GM23338 (cell line): ENCODE measurements at regions not wholly inside any gene's neighbourhood (a gene's known extent, or its start where the extent isn't known, plus 50 kb on each side); places are given as distances from the start of the nearest gene placed in this dataset.

Experiments used
- ATAC-seq: fragments of 200-7000 bp; cut with Tn5 transposase; 3 replicates; pipeline ENCODE4 v1.9.1; 2020
- DNase-seq: peaks from one replicate; pipeline ENCODE4 v3.0.0-alpha.2; 2015; ENCODE audit warnings: low spot score
- H2AFZ ChIP-seq: fragments of 200-600 bp; sonication (generic); 2 replicates; pipeline ENCODE4 v1.8.0; 2016; ENCODE audit warnings: antibody characterized with exemption, mild to moderate bottlenecking, moderate library complexity
- H3F3A ChIP-seq: fragments of 200-600 bp; sonication (generic); replicated peaks from 2 replicates; pipeline ENCODE4 v1.8.0; 2017; ENCODE audit warnings: antibody characterized with exemption, mixed run types, low read depth
- H3K27ac ChIP-seq: fragments of 200-600 bp; sonication (generic); 2 replicates; pipeline ENCODE4 v1.6.1; 2016; ENCODE audit warnings: low read depth
- H3K27me3 ChIP-seq: fragments of 200-600 bp; sonication (generic); 2 replicates; pipeline ENCODE4 v1.8.0; 2016; ENCODE audit warnings: mild to moderate bottlenecking, mixed run types, moderate library complexity; ENCODE audit not compliant: insufficient read depth
- H3K36me3 ChIP-seq: fragments of 200-600 bp; sonication (generic); 2 replicates; pipeline ENCODE4 v1.8.0; 2016; ENCODE audit warnings: mild to moderate bottlenecking; ENCODE audit not compliant: insufficient read depth
- H3K4me1 ChIP-seq: fragments of 200-600 bp; sonication (generic); 2 replicates; pipeline ENCODE4 v1.8.0; 2016; ENCODE audit warnings: mild to moderate bottlenecking, moderate library complexity; ENCODE audit not compliant: insufficient read depth
- H3K4me2 ChIP-seq: fragments of 200-600 bp; sonication (generic); 2 replicates; pipeline ENCODE4 v1.7.1; 2017; ENCODE audit warnings: mixed run types
- H3K4me3 ChIP-seq: fragments of 200-600 bp; sonication (generic); 2 replicates; pipeline ENCODE4 v1.6.1; 2016; ENCODE audit warnings: mixed run types
- H3K79me2 ChIP-seq: fragments of 200-600 bp; sonication (generic); replicated peaks from 2 replicates; pipeline ENCODE4 v1.8.0; 2017; ENCODE audit warnings: mild to moderate bottlenecking; ENCODE audit not compliant: insufficient read depth
- H3K9me2 ChIP-seq: fragments of 200-600 bp; sonication (generic); 2 replicates; pipeline ENCODE4 v1.8.0; 2017; ENCODE audit not compliant: insufficient read depth
- H4K20me1 ChIP-seq: fragments of 200-600 bp; sonication (generic); replicated peaks from 2 replicates; pipeline ENCODE4 v1.8.0; 2017; ENCODE audit warnings: mild to moderate bottlenecking; ENCODE audit not compliant: insufficient read depth
- H3K27ac Mint-ChIP-seq: 2 replicates; pipeline ENCODE4 v1.8.0; 2020; ENCODE audit warnings: inconsistent platforms, mild to moderate bottlenecking, moderate library complexity, mixed read lengths
- H3K27me3 Mint-ChIP-seq: 3 replicates; pipeline ENCODE4 v1.8.0; 2022; ENCODE audit warnings: low read depth, mild to moderate bottlenecking, moderate library complexity, mixed read lengths, inconsistent platforms; ENCODE audit not compliant: insufficient read depth, poor library complexity
- H3K36me3 Mint-ChIP-seq: 3 replicates; pipeline ENCODE4 v1.8.0; 2021; ENCODE audit warnings: low read depth, mild to moderate bottlenecking, inconsistent platforms, moderate library complexity, mixed read lengths
- H3K4me1 Mint-ChIP-seq: 3 replicates; pipeline ENCODE4 v1.8.0; 2020; ENCODE audit warnings: mild to moderate bottlenecking, inconsistent platforms, mixed read lengths
- H3K4me3 Mint-ChIP-seq: 3 replicates; pipeline ENCODE4 v1.8.0; 2021; ENCODE audit warnings: moderate library complexity, mild to moderate bottlenecking, inconsistent platforms, mixed read lengths
- H3K9me3 Mint-ChIP-seq: 3 replicates; pipeline ENCODE4 v1.8.0; 2020; ENCODE audit warnings: moderate library complexity, mild to moderate bottlenecking, inconsistent platforms, mixed read lengths
- CREB1 ChIP-seq: fragments of 250-450 bp; sonication (Bioruptor Pico); IDR thresholded peaks from 2 replicates; pipeline ENCODE4 v1.5.0; 2020; ENCODE audit warnings: low read depth, mild to moderate bottlenecking, moderate library complexity
- ETS1 ChIP-seq: IDR thresholded peaks from 2 replicates; pipeline ENCODE4 v1.6.1; 2016; ENCODE audit warnings: antibody characterized with exemption
- EZH2 ChIP-seq: fragments of 200-600 bp; sonication (generic); IDR thresholded peaks from one replicate; pipeline ENCODE4 v1.8.0; 2017; ENCODE audit warnings: antibody characterized with exemption, mild to moderate bottlenecking, low read depth; ENCODE audit not compliant: unreplicated experiment
- EZH2phosphoT487 ChIP-seq: fragments of 200-600 bp; sonication (generic); IDR thresholded peaks from one replicate; pipeline ENCODE4 v1.8.1; 2018; ENCODE audit warnings: antibody characterized with exemption; ENCODE audit not compliant: unreplicated experiment
- JUNB ChIP-seq: IDR thresholded peaks from one replicate; pipeline ENCODE4 v1.6.1; 2016; ENCODE audit warnings: antibody characterized with exemption; ENCODE audit not compliant: unreplicated experiment
- POLR2AphosphoS5 ChIP-seq: IDR thresholded peaks from 2 replicates; pipeline ENCODE4 v1.6.1; 2016; ENCODE audit warnings: antibody characterized with exemption, low read depth
- STAT1 ChIP-seq: IDR thresholded peaks from one replicate; pipeline ENCODE4 v1.6.1; 2016; ENCODE audit warnings: antibody characterized with exemption; ENCODE audit not compliant: unreplicated experiment
- ZNF114 ChIP-seq: fragments of 250-450 bp; sonication (Bioruptor Pico); IDR thresholded peaks from 2 replicates; pipeline ENCODE4 v1.5.0; 2020; ENCODE audit warnings: mild to moderate bottlenecking, moderate library complexity
- ZNF331 ChIP-seq: fragments of 250-450 bp; sonication (Bioruptor Pico); IDR thresholded peaks from 2 replicates; pipeline ENCODE4 v1.5.0; 2020; ENCODE audit warnings: low read depth, mild to moderate bottlenecking, moderate library complexity
- ZNF462 ChIP-seq: fragments of 250-450 bp; sonication (Bioruptor Pico); IDR thresholded peaks from 2 replicates; pipeline ENCODE4 v1.5.0; 2020; ENCODE audit warnings: mild to moderate bottlenecking, moderate library complexity

DNA sequence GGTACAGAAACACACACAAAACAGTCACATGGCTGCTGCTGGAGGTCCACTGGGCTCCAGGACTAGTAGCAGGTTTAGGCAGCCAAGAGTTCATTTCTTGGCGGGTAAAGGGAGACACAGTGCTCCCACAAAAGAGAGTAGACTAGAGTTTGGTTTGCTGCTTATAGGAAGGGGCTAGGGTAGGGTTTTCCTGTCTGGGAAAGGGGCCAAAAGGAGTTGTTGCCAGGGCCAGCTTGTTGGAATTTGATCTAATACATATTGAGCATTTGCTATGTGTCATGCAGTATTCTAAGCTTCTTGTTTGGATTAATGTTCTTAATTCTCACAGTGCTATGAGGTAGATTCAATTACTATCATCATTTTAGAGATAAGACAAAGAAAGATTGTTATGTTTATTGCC is 195.1 kb upstream of the PLET1 start (continued):
- TF ChIP-seq ETS1 = no peak
- TF ChIP-seq ZNF331 (CRISPR knock-in tag) = no peak

- DNase-seq (no peak), ATAC-seq (no peak)
- no peak overlapping the region for H3K27ac ChIP-seq
- H4K20me1 ChIP-seq = no peaks in the 10 kb centered on the region
- no peaks in the 10 kb centered on the region for H3K79me2 ChIP-seq
- no peaks in the 10 kb centered on the region for H3K4me1 ChIP-seq
- H3K4me2 ChIP-seq = no peak overlapping the region
- Mint-ChIP-seq H3K4me3 (no peak overlapping the region), H3K27ac (no peak overlapping the region), H3K27me3 (no peaks in the 10 kb centered on the region), H3K4me1 (no peaks in the 10 kb centered on the region), H3K36me3 (no peaks in the 10 kb centered on the region), H3K9me3 (no peaks in the 10 kb centered on the region)
- H3K4me3 ChIP-seq = no peak overlapping the region
- H3K36me3 ChIP-seq = no peaks in the 10 kb centered on the region
- no peak overlapping the region for H2AFZ ChIP-seq
- TF ChIP-seq EZH2 (no peak), ZNF114 (CRISPR knock-in tag) (no peak)
- H3K9me2 ChIP-seq = no peaks in the 10 kb centered on the region
- no peaks in the 10 kb centered on the region for H3F3A ChIP-seq
- no peaks in the 10 kb centered on the region for H3K27me3 ChIP-seq
These were observed 196.9 kb upstream of the PLET1 start for GRCh38 chr11:112457532-112457931.

GRCh38 chr11:112459001-112459400 is 198.3 kb upstream of the PLET1 start:
- Mint-ChIP-seq H3K4me1 (no peaks in the 10 kb centered on the region), H3K27me3 (no peaks in the 10 kb centered on the region), H3K4me3 (no peak overlapping the region), H3K36me3 (no peaks in the 10 kb centered on the region), H3K27ac (no peak overlapping the region), H3K9me3 (no peaks in the 10 kb centered on the region)
- Histone ChIP-seq H3F3A (no peaks in the 10 kb centered on the region), H3K4me1 (no peaks in the 10 kb centered on the region), H3K36me3 (no peaks in the 10 kb centered on the region), H3K9me2 (no peaks in the 10 kb centered on the region), H3K4me2 (no peak overlapping the region), H3K4me3 (no peak overlapping the region), H2AFZ (no peak overlapping the region), H3K79me2 (no peaks in the 10 kb centered on the region), H3K27ac (no peak overlapping the region), H3K27me3 (no peaks in the 10 kb centered on the region), H4K20me1 (no peaks in the 10 kb centered on the region)
- DNase-seq (no peak), ATAC-seq (no peak)
- TF ChIP-seq ZNF462 (CRISPR knock-in tag) (no peak), ZNF114 (CRISPR knock-in tag) (no peak), ETS1 (no peak), CREB1 (CRISPR knock-in tag) (no peak), EZH2phosphoT487 (no peak), ZNF331 (CRISPR knock-in tag) (no peak), STAT1 (no peak), JUNB (no peak), POLR2AphosphoS5 (no peak)
